SK-N-SH (cell line): ENCODE measurements at regions not wholly inside any gene's neighbourhood (a gene's known extent, or its start where the extent isn't known, plus 50 kb on each side); places are given as distances from the start of the nearest gene placed in this dataset.

Experiments
- CTCF ChIA-PET: fragments of 300-600, 350-600 bp; formaldehyde crosslinking; extraction: SDS; loops from one replicate; lab custom pipeline; 2021; lab: Yijun Ruan, JAX
- POLR2A ChIA-PET: fragments of 350-600 bp; sonication (Branson Sonifier 250); formaldehyde crosslinking; extraction: SDS; loops from one replicate; lab custom pipeline; 2020; ENCODE audit warnings: antibody characterized with exemption, inconsistent platforms; lab: Yijun Ruan, JAX
- DNase-seq: peaks from one replicate; pipeline ENCODE4 v3.0.0; 2012
- H2AFZ ChIP-seq: fragments of 200-600 bp; sonication (generic); 2 replicates; pipeline ENCODE4 v1.8.1; 2016; ENCODE audit warnings: antibody characterized with exemption, mild to moderate bottlenecking, low read depth
- H3F3A ChIP-seq: fragments of 200-600 bp; sonication (generic); replicated peaks from 2 replicates; pipeline ENCODE3; 2016; ENCODE audit warnings: antibody characterized with exemption, mild to moderate bottlenecking; ENCODE audit not compliant: insufficient read depth
- H3K27ac ChIP-seq, 2 experiments: fragments of 200-500 bp in 1 of 2; fragments of 200-600 bp in 1 of 2; sonication (Bioruptor generic) in 1 of 2; sonication (generic), shearing (Covaris generic) in 1 of 2; 2 replicates each; pipeline versions ENCODE4 v1.5.1 to v1.6.1; 2014 to 2016; ENCODE audit warnings: low read depth in 2 of 2, inconsistent platforms in 1 of 2, low read length in 1 of 2, mild to moderate bottlenecking in 1 of 2, mixed read lengths in 1 of 2
- H3K27me3 ChIP-seq: fragments of 200-600 bp; sonication (generic), shearing (Covaris generic); 2 replicates; pipeline ENCODE4 v1.6.1; 2016; ENCODE audit warnings: mixed run types; ENCODE audit not compliant: insufficient read depth
- H3K36me3 ChIP-seq, 2 experiments: fragments of 200-500 bp in 1 of 2; fragments of 200-600 bp in 1 of 2; sonication (Bioruptor generic) in 1 of 2; sonication (generic) in 1 of 2; replicated peaks in 1 of 2; 2 replicates each; pipeline versions ENCODE3 to v1.5.1; 2014 to 2016; ENCODE audit warnings: low read length in 1 of 2, mild to moderate bottlenecking in 1 of 2; ENCODE audit not compliant: insufficient read depth in 2 of 2, control insufficient read depth in 1 of 2
- H3K4me1 ChIP-seq, 2 experiments: fragments of 200-500 bp in 1 of 2; fragments of 200-600 bp in 1 of 2; sonication (Bioruptor generic) in 1 of 2; sonication (generic), shearing (Covaris generic) in 1 of 2; 2 replicates each; pipeline versions ENCODE4 v1.5.1 to v1.6.1; 2014 to 2016; ENCODE audit warnings: low read depth in 1 of 2, low read length in 1 of 2, mixed run types in 1 of 2; ENCODE audit not compliant: insufficient read depth in 2 of 2, control insufficient read depth in 1 of 2
- H3K4me2 ChIP-seq: fragments of 200-600 bp; sonication (generic), shearing (Covaris generic); 2 replicates; pipeline ENCODE4 v1.6.1; 2017; ENCODE audit warnings: mixed run types
- H3K4me3 ChIP-seq, 2 experiments: fragments of 200-500 bp in 1 of 2; fragments of 200-600 bp in 1 of 2; sonication (Bioruptor generic) in 1 of 2; sonication (generic), shearing (Covaris generic) in 1 of 2; 2 replicates each; pipeline versions ENCODE4 v1.5.1 to v1.8.1; 2014 to 2016; ENCODE audit warnings: low read depth in 2 of 2, inconsistent platforms in 1 of 2, low read length in 1 of 2, mild to moderate bottlenecking in 1 of 2, mixed read lengths in 1 of 2, moderate library complexity in 1 of 2
- H3K79me2 ChIP-seq: fragments of 200-600 bp; sonication (generic); 2 replicates; pipeline ENCODE4 v1.8.1; 2017; ENCODE audit warnings: mild to moderate bottlenecking; ENCODE audit not compliant: insufficient read depth
- H3K9ac ChIP-seq: fragments of 200-600 bp; sonication (generic); 2 replicates; pipeline ENCODE4 v1.6.1; 2017; ENCODE audit warnings: mixed run types
- H3K9me2 ChIP-seq: fragments of 200-600 bp; sonication (generic); 2 replicates; pipeline ENCODE4 v1.6.1; 2017; ENCODE audit warnings: mixed run types
- H3K9me3 ChIP-seq: fragments of 200-600 bp; sonication (generic); 2 replicates; pipeline ENCODE4 v1.6.1; 2017; ENCODE audit warnings: mixed run types, mild to moderate bottlenecking, moderate library complexity
- H4K20me1 ChIP-seq: fragments of 200-600 bp; sonication (generic); 2 replicates; pipeline ENCODE4 v1.6.1; 2017; ENCODE audit warnings: mild to moderate bottlenecking, mixed run types; ENCODE audit not compliant: insufficient read depth
- ELF1 ChIP-seq: IDR thresholded peaks from 2 replicates; pipeline ENCODE4 v1.4.0; 2012
- EP300 ChIP-seq, 2 experiments: IDR thresholded peaks; 2 replicates each; pipeline versions ENCODE4 v1.4.0 to v1.6.1; 2012; ENCODE audit warnings: borderline replicate concordance in 1 of 2, low read depth in 1 of 2, low read length in 1 of 2
- GATA2 ChIP-seq: sonication (generic); formaldehyde crosslinking; IDR thresholded peaks from 2 replicates; pipeline ENCODE4 v1.5.0; 2020; ENCODE audit warnings: mild to moderate bottlenecking, missing genetic modification reagents
- JUND ChIP-seq: IDR thresholded peaks from 2 replicates; pipeline ENCODE4 v1.4.0; 2012
- MXI1 ChIP-seq: IDR thresholded peaks from 2 replicates; pipeline ENCODE4 v1.6.1; 2012; ENCODE audit warnings: mild to moderate bottlenecking, low read depth, low read length, improper control_type of control experiment
- NFIC ChIP-seq: IDR thresholded peaks from 2 replicates; pipeline ENCODE4 v1.4.0; 2012; ENCODE audit warnings: borderline replicate concordance
- RAD21 ChIP-seq: IDR thresholded peaks from 2 replicates; pipeline ENCODE4 v1.6.1; 2012; ENCODE audit warnings: mild to moderate bottlenecking, low read length
- RXRA ChIP-seq: IDR thresholded peaks from 2 replicates; pipeline ENCODE4 v1.4.0; 2012; ENCODE audit warnings: low read depth, mild to moderate bottlenecking, borderline replicate concordance
- SIN3A ChIP-seq: IDR thresholded peaks from 2 replicates; pipeline ENCODE4 v1.6.1; 2012; ENCODE audit warnings: low read depth, mild to moderate bottlenecking, low read length, moderate library complexity, borderline replicate concordance
- TAF1 ChIP-seq: IDR thresholded peaks from 2 replicates; pipeline ENCODE4 v1.6.1; 2012; ENCODE audit warnings: low read depth, mild to moderate bottlenecking, low read length, moderate library complexity, borderline replicate concordance
- TEAD4 ChIP-seq: IDR thresholded peaks from 2 replicates; pipeline ENCODE4 v1.4.0; 2012; ENCODE audit warnings: mild to moderate bottlenecking, borderline replicate concordance; ENCODE audit not compliant: insufficient read depth
- WGBS: methylation state at CpG from one replicate; pipeline ENCODE4 v1.1.6; 2017; ENCODE audit warnings: low lambda C conversion rate; 5-methylcytosine and 5-hydroxymethylcytosine counted together
- TF ChIP-seq, protein P1 (sequence below): IDR thresholded peaks from 2 replicates; pipeline ENCODE4; 2012
- TF ChIP-seq, protein P2 (sequence below): IDR thresholded peaks from 2 replicates; pipeline ENCODE4 v1.4.0; 2012; ENCODE audit warnings: low read depth, borderline replicate concordance
- TF ChIP-seq, protein P3 (sequence below): fragments of 150-350 bp; IDR thresholded peaks from 2 replicates; pipeline ENCODE4 v1.6.1; 2017; ENCODE audit warnings: antibody characterized with exemption, low read length, low read depth, borderline replicate concordance
- TF ChIP-seq, protein P4 (sequence below): fragments of 200-600 bp; sonication (generic); IDR thresholded peaks from 2 replicates; pipeline ENCODE4 v1.6.1; 2017; ENCODE audit warnings: antibody characterized with exemption, mild to moderate bottlenecking, moderate library complexity
- TF ChIP-seq, protein P5 (sequence below): IDR thresholded peaks from 2 replicates; pipeline ENCODE4 v1.6.1; 2012; ENCODE audit warnings: mild to moderate bottlenecking, low read depth, low read length, moderate library complexity
- TF ChIP-seq, protein P6 (sequence below): IDR thresholded peaks from 2 replicates; pipeline ENCODE4 v1.4.0; 2012; ENCODE audit warnings: low read depth, borderline replicate concordance

DNA sequence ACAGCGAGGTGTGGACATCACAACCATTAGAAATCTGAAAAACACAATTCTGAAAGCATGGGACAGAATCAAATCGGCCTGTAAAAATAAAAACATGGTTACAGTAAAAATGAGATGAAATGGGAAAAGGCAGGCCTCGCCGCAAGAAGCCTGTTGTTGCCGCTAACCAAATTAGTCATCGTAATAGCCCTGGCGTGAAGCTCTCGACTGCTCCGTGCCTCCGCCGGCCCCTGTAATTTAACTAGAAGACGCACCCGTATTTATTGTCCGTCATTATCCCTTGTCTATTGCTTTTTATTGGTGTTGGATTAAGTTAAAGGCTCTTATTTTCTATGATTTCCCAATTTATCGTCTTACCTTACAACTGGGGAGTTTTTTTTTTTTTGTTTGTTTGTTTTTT lies 334.6 kb upstream of the EEF2KMT start (continued):
- TF ChIP-seq, protein P1, sequence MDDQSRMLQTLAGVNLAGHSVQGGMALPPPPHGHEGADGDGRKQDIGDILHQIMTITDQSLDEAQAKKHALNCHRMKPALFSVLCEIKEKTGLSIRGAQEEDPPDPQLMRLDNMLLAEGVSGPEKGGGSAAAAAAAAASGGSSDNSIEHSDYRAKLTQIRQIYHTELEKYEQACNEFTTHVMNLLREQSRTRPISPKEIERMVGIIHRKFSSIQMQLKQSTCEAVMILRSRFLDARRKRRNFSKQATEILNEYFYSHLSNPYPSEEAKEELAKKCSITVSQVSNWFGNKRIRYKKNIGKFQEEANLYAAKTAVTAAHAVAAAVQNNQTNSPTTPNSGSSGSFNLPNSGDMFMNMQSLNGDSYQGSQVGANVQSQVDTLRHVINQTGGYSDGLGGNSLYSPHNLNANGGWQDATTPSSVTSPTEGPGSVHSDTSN = no peak
- TF ChIP-seq, all 33 proteins: peak for 0

DNA sequence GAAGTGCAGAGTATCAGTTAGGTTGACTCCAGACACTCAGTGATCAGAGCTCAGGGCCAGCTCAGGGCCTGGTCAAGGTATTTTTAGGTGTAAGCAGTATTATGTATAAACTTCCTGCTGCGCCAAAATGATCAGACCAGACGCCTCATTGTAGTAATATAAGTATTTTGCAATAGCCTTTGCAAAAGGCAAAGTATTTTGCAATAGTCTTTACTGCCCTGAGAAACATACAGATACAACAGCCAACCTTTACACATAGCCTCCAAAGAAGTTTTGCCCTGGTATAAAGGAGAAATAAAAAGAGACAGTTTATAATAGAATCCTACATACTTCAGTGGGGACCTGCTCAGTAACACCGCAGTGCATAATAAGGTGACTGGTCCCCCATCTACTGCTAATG lies 333.0 kb upstream of the EEF2KMT start:
- Histone ChIP-seq H2AFZ (no peak overlapping the region), H4K20me1 (no peaks in the 10 kb centered on the region), H3K79me2 (no peaks in the 10 kb centered on the region), H3F3A (no peaks in the 10 kb centered on the region), H3K36me3 (no peaks in the 10 kb centered on the region), H3K4me3 (no peak overlapping the region), H3K27ac (no peak overlapping the region), H3K9ac (no peak overlapping the region), H3K9me2 (no peaks in the 10 kb centered on the region), H3K4me1 (peaks cover 0 to 8% of the 10 kb centered on the region in 2 experiments; a peak in 1 of 4 replicates), H3K9me3 (no peaks in the 10 kb centered on the region), H3K4me2 (no peak overlapping the region), H3K27me3 (no peaks in the 10 kb centered on the region)
- WGBS = 65% methylated on average over 3 of the region's 3 CpGs
- no peak for TF ChIP-seq JUND
- TF ChIP-seq MXI1 = no peak
- TF ChIP-seq, protein P2, sequence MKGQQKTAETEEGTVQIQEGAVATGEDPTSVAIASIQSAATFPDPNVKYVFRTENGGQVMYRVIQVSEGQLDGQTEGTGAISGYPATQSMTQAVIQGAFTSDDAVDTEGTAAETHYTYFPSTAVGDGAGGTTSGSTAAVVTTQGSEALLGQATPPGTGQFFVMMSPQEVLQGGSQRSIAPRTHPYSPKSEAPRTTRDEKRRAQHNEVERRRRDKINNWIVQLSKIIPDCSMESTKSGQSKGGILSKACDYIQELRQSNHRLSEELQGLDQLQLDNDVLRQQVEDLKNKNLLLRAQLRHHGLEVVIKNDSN = no peak
- TF ChIP-seq ELF1 = no peak
- no peak for TF ChIP-seq RAD21
- TF ChIP-seq, protein P3, sequence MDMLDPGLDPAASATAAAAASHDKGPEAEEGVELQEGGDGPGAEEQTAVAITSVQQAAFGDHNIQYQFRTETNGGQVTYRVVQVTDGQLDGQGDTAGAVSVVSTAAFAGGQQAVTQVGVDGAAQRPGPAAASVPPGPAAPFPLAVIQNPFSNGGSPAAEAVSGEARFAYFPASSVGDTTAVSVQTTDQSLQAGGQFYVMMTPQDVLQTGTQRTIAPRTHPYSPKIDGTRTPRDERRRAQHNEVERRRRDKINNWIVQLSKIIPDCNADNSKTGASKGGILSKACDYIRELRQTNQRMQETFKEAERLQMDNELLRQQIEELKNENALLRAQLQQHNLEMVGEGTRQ = no peak
- TF ChIP-seq, protein P4, sequence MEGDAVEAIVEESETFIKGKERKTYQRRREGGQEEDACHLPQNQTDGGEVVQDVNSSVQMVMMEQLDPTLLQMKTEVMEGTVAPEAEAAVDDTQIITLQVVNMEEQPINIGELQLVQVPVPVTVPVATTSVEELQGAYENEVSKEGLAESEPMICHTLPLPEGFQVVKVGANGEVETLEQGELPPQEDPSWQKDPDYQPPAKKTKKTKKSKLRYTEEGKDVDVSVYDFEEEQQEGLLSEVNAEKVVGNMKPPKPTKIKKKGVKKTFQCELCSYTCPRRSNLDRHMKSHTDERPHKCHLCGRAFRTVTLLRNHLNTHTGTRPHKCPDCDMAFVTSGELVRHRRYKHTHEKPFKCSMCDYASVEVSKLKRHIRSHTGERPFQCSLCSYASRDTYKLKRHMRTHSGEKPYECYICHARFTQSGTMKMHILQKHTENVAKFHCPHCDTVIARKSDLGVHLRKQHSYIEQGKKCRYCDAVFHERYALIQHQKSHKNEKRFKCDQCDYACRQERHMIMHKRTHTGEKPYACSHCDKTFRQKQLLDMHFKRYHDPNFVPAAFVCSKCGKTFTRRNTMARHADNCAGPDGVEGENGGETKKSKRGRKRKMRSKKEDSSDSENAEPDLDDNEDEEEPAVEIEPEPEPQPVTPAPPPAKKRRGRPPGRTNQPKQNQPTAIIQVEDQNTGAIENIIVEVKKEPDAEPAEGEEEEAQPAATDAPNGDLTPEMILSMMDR = no peak
- no peak for TF ChIP-seq SIN3A
- TF ChIP-seq, protein P5, sequence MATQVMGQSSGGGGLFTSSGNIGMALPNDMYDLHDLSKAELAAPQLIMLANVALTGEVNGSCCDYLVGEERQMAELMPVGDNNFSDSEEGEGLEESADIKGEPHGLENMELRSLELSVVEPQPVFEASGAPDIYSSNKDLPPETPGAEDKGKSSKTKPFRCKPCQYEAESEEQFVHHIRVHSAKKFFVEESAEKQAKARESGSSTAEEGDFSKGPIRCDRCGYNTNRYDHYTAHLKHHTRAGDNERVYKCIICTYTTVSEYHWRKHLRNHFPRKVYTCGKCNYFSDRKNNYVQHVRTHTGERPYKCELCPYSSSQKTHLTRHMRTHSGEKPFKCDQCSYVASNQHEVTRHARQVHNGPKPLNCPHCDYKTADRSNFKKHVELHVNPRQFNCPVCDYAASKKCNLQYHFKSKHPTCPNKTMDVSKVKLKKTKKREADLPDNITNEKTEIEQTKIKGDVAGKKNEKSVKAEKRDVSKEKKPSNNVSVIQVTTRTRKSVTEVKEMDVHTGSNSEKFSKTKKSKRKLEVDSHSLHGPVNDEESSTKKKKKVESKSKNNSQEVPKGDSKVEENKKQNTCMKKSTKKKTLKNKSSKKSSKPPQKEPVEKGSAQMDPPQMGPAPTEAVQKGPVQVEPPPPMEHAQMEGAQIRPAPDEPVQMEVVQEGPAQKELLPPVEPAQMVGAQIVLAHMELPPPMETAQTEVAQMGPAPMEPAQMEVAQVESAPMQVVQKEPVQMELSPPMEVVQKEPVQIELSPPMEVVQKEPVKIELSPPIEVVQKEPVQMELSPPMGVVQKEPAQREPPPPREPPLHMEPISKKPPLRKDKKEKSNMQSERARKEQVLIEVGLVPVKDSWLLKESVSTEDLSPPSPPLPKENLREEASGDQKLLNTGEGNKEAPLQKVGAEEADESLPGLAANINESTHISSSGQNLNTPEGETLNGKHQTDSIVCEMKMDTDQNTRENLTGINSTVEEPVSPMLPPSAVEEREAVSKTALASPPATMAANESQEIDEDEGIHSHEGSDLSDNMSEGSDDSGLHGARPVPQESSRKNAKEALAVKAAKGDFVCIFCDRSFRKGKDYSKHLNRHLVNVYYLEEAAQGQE = no peak
- TF ChIP-seq RXRA = no peak
- TF ChIP-seq, protein P6, sequence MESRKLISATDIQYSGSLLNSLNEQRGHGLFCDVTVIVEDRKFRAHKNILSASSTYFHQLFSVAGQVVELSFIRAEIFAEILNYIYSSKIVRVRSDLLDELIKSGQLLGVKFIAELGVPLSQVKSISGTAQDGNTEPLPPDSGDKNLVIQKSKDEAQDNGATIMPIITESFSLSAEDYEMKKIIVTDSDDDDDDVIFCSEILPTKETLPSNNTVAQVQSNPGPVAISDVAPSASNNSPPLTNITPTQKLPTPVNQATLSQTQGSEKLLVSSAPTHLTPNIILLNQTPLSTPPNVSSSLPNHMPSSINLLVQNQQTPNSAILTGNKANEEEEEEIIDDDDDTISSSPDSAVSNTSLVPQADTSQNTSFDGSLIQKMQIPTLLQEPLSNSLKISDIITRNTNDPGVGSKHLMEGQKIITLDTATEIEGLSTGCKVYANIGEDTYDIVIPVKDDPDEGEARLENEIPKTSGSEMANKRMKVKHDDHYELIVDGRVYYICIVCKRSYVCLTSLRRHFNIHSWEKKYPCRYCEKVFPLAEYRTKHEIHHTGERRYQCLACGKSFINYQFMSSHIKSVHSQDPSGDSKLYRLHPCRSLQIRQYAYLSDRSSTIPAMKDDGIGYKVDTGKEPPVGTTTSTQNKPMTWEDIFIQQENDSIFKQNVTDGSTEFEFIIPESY = no peak
- no peak for TF ChIP-seq TAF1
- no peak for TF ChIP-seq EP300 (IDR thresholded peaks at IDR 0.05; ENCODE audit: borderline replicate concordance in 1 of 2, low read depth in 1 of 2, low read length in 1 of 2)
- no peak for TF ChIP-seq GATA2 (CRISPR knock-in tag)
- TF ChIP-seq TEAD4 = no peak
- no peak for TF ChIP-seq NFIC
- ChIA-PET POLR2A (no interaction called here), CTCF (interaction anchor here (0.9 to 1.1 kb wide), 2 partner anchors 21 to 59 kb away, joined by 3 read pairs; no protein-coding TSS in a partner anchor)
- DNase-seq = no peak
